COLO829 (cell line): ENCODE measurements at regions not wholly inside any gene's neighbourhood (a gene's known extent, or its start where the extent isn't known, plus 50 kb on each side); places are given as distances from the start of the nearest gene placed in this dataset.

Source experiments
- DNase-seq: peaks from one replicate; pipeline ENCODE4 v3.0.0; 2012; ENCODE audit warnings: low spot score

- no peak for DNase-seq
Observed at GRCh38 chr6:21426841-21427490, 166.6 kb upstream of the SOX4 start.

GRCh38 chr6:21429291-21429690 lies 164.3 kb upstream of the SOX4 start:
- no peak for DNase-seq

- no peak for DNase-seq
Observed at GRCh38 chr6:21431526-21431925, 162.0 kb upstream of the SOX4 start.

- DNase-seq: no peak
Observed at GRCh38 chr6:21436625-21437024, 156.9 kb upstream of the SOX4 start.

- no peak for DNase-seq
Observed at GRCh38 chr6:21437581-21437980, 156.0 kb upstream of the SOX4 start.

GRCh38 chr6:21438237-21438985 lies 155.1 kb upstream of the SOX4 start:
- DNase-seq: no peak

- DNase-seq: no peak
Observed at GRCh38 chr6:21438986-21439352, 154.6 kb upstream of the SOX4 start.

GRCh38 chr6:21441386-21441785 lies 152.2 kb upstream of the SOX4 start:
- no peak for DNase-seq

- no peak for DNase-seq
Observed at GRCh38 chr6:21442874-21443273, 150.7 kb upstream of the SOX4 start.

- no peak for DNase-seq
Observed at GRCh38 chr6:21444711-21445260, 148.8 kb upstream of the SOX4 start.

- DNase-seq: no peak
Observed at GRCh38 chr6:21447987-21448386, 145.6 kb upstream of the SOX4 start.

GRCh38 chr6:21448485-21449109 lies 145.0 kb upstream of the SOX4 start:
- DNase-seq: no peak

- DNase-seq: no peak
Observed at GRCh38 chr6:21450149-21450548, 143.4 kb upstream of the SOX4 start.

GRCh38 chr6:21450628-21451027 lies 142.9 kb upstream of the SOX4 start:
- DNase-seq: no peak

- no peak for DNase-seq
Observed at GRCh38 chr6:21451546-21452013, 142.0 kb upstream of the SOX4 start.

- no peak for DNase-seq
Observed at GRCh38 chr6:21454262-21454661, 139.3 kb upstream of the SOX4 start.

- DNase-seq: peak; percentile 28
Observed at GRCh38 chr6:21455071-21455470, 138.5 kb upstream of the SOX4 start.

GRCh38 chr6:21457647-21458046 lies 135.9 kb upstream of the SOX4 start:
- DNase-seq: no peak

GRCh38 chr6:21459641-21460040 lies 133.9 kb upstream of the SOX4 start:
- no peak for DNase-seq

GRCh38 chr6:21461844-21462518 lies 131.6 kb upstream of the SOX4 start:
- DNase-seq: peak; percentile 14

- no peak for DNase-seq
Observed at GRCh38 chr6:21462519-21462852, 131.1 kb upstream of the SOX4 start.

GRCh38 chr6:21467091-21467490 lies 126.5 kb upstream of the SOX4 start:
- no peak for DNase-seq

GRCh38 chr6:21468461-21468860 lies 125.1 kb upstream of the SOX4 start:
- no peak for DNase-seq
